GM13976 (cell line): ENCODE measurements at regions not wholly inside any gene's neighbourhood (a gene's known extent, or its start where the extent isn't known, plus 50 kb on each side); places are given as distances from the start of the nearest gene placed in this dataset.

Experiments
- DNase-seq: peaks from one replicate; pipeline ENCODE4 v3.0.0; 2012; ENCODE audit warnings: low spot score
- CTCF ChIP-seq: IDR thresholded peaks from 2 replicates; pipeline ENCODE4 v1.5.1; 2012; ENCODE audit warnings: borderline replicate concordance, mild to moderate bottlenecking; ENCODE audit not compliant: insufficient read depth; ENCODE audit errors: extremely low read depth, missing control alignments, control extremely low read depth
- in situ Hi-C: fragments of 300-500 bp; cut with MboI; formaldehyde crosslinking; loops from one replicate; pipeline ENCODE4 v1.12.0; 2022; ENCODE audit warnings: low sequenced_read_pairs, mixed read lengths, inconsistent platforms; ENCODE audit not compliant: unreplicated experiment

- no peak for DNase-seq
- no peak for TF ChIP-seq CTCF
- in situ Hi-C loops: no loop called here
Observed at GRCh38 chr5:25423271-25423670, 778.5 kb upstream of the CDH10 start.

GRCh38 chr5:25419684-25420083 is 774.9 kb upstream of the CDH10 start:
- DNase-seq: no peak
- in situ Hi-C loops: no loop called here
- no peak for TF ChIP-seq CTCF

- no peak for DNase-seq
- in situ Hi-C loops: no loop called here
- no peak for TF ChIP-seq CTCF
Observed at GRCh38 chr5:25418978-25419377, 774.2 kb upstream of the CDH10 start.

DNA sequence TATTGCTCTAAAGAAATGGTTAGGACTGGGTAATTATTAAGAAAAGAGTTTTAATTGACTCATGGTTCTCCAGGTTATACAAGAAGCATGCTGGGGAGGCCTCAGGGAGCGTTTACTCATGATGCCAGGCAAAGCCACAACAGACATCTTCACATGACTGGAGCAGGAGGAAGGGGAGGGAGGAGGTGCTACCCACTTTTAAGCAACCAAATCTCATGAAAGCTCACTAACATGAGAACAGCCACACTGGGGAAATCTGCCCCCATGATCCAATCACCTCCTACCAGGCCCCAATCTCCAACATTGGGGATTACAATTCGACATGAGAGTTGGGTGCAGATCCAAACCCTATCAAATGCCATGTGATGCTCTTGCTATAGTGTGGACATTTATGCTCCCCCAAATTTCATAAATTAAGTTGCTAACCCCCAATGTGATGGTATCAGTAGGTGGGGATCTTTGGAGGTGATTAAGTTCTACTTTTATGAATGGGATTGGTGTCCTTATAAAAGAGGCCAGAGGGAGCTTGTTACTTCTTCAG is 773.6 kb upstream of the CDH10 start:
- no peak for DNase-seq
- no peak for TF ChIP-seq CTCF
- in situ Hi-C loops: no loop called here

GRCh38 chr5:25416960-25417359 is 772.2 kb upstream of the CDH10 start:
- in situ Hi-C loops: no loop called here
- no peak for DNase-seq
- no peak for TF ChIP-seq CTCF

DNA sequence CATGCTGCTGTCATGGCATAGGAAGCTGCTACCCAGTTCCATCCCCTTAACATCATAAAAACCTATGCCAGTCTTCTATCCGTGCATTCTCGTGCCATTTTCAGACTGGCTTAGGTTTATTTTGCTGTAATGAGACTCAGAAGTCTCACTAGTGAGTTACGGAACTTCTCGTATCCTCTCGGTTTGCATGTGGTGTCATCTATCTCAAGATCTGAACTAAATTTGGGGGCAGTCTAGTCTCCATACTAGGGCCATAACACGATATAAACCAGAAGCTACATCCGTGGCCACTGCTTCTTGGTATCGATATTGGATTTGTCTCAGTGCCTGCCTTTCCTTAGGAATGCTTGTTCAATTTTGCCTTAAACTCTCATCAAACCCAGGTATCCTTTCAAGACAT is 771.2 kb upstream of the CDH10 start:
- no peak for TF ChIP-seq CTCF
- no peak for DNase-seq

GRCh38 chr5:25414742-25415141 is 770.0 kb upstream of the CDH10 start:
- DNase-seq: no peak
- TF ChIP-seq CTCF: no peak
- in situ Hi-C loops: no loop called here

More for the DNA sequence above, 771.2 kb upstream of the CDH10 start:
- in situ Hi-C loops: no loop called here
